ENCODE measurements at regions not wholly inside any gene's neighbourhood (a gene's known extent, or its start where the extent isn't known, plus 50 kb on each side); places are given as distances from the start of the nearest gene placed in this dataset.
"Not testable (repeated sequence)": the region's sequence is repeated elsewhere in the genome, so short reads cannot be mapped to it uniquely, and the experiment has no call there.

GRCh38 chr6:6987749-6988148 is 120.0 kb upstream of the RREB1 start:
- H3K36me3 ChIP-seq, result no peaks in the 10 kb centered on the region
- TF ChIP-seq POLR2A (IDR thresholded peaks at IDR 0.05) (no peak), CTCF (IDR thresholded peaks at IDR 0.05) (no peak)
- no peaks in the 10 kb centered on the region for H3K4me1 ChIP-seq
- H3K4me3 ChIP-seq, result no peak overlapping the region
- WGBS, 2 donors, result 82 to 90% methylated on average over 4 of the region's 4 CpGs
- H3K9me3 ChIP-seq, result no peaks in the 10 kb centered on the region
- H3K27ac ChIP-seq, result no peak overlapping the region
- H3K27me3 ChIP-seq, result no peaks in the 10 kb centered on the region
- intact Hi-C loops (cut with DNase I), result no loop called here
- DNase-seq, result no peak

- H3K4me3 ChIP-seq; H3K27ac ChIP-seq; intact Hi-C loops (cut with DNase I); H3K9me3 ChIP-seq; H3K36me3 ChIP-seq; DNase-seq; H3K27me3 ChIP-seq: not testable (repeated sequence)
- WGBS, 2 donors, result 94 to 96% methylated on average over 4 of the region's 4 CpGs
- peaks cover 0 to 13% (median 3%) of the 10 kb centered on the region in 3 donors for H3K4me1 ChIP-seq
Observed at GRCh38 chr6:6990059-6990458, 117.7 kb upstream of the RREB1 start.

DNA sequence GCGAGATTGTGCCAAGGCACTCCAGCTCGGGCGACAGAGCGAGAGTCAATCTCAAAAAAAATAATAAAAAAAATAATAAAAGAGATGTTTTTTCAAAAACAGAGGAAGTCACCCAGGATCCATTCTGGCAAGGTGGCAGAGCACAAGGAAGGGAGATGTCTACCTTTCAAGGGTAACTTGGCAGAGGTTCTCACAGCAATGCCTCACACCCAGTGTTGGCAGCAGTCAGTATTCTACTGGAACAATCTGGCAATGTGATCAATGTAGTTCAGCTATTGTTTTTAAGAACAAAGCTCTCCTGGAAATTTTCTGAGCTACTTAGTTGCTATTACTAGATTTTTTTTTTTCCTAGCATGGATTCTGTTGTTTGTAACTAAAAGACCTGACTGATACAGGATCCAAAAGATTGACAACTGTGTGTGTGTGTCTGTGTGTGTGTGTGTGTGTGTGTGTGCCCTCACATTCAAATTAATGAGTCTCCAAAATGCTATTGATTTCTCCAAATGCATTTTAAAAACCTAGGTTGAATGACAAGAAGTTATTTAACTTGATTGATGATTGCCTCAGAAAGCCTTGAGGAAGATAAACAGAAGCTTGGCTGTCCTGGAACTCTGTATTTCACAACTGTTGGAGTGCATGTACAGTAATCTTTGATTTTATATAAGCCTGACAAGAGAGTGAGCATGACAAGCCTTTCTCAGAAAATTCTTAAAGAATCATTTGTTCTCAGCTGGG is 114.1 kb upstream of the RREB1 start:
- intact Hi-C loops (cut with DNase I), result no loop called here
- WGBS, 2 donors, result 63 to 77% methylated on average over 4 of the region's 4 CpGs

DNA sequence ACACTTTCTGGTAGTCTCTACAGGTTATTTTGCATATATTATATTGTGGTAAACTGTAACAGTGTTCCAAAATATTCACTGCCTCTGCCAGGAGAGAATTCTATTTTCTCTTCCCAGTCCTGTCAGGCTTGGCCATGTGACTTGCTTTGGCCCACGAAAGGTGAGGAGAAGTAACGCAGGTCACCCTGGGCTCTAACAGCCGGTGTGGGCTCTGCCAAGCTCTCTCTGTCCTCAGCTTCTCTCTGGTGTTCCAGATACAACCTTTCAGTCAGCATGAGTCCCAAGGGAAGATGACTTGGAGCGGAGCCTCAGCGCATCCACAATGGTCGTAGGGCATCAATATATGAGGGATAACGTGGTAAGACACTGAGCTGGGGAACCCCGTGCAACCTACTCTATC is 113.0 kb upstream of the RREB1 start:
- TF ChIP-seq CTCF (IDR thresholded peaks at IDR 0.05), result no peak
- no peak for TF ChIP-seq POLR2A (IDR thresholded peaks at IDR 0.05)
- intact Hi-C loops (cut with DNase I), result no loop called here
- Histone ChIP-seq H3K9me3 (no peaks in the 10 kb centered on the region), H3K4me1 (peaks cover 0 to 19% (median 3%) of the 10 kb centered on the region in 3 donors), H3K27ac (no peak overlapping the region), H3K27me3 (no peaks in the 10 kb centered on the region), H3K4me3 (no peak overlapping the region), H3K36me3 (no peaks in the 10 kb centered on the region)
- no peak for DNase-seq
- WGBS, 2 donors, result 77 to 83% methylated on average over 5 to 8 of the region's 8 CpGs

More for the DNA sequence above, 114.1 kb upstream of the RREB1 start:
- Histone ChIP-seq H3K4me3 (no peak overlapping the region), H3K36me3 (no peaks in the 10 kb centered on the region), H3K27me3 (no peaks in the 10 kb centered on the region), H3K9me3 (no peaks in the 10 kb centered on the region), H3K4me1 (peaks cover 0 to 19% (median 3%) of the 10 kb centered on the region in 3 donors), H3K27ac (peak overlapping the region; percentile 40 to 72 (median 62))
- no peak for TF ChIP-seq POLR2A (IDR thresholded peaks at IDR 0.05)
- no peak for TF ChIP-seq CTCF (IDR thresholded peaks at IDR 0.05)
- DNase-seq, result no peak

- intact Hi-C loops (cut with DNase I), result no loop called here
- no peak overlapping the region for H3K4me3 ChIP-seq
- no peak for DNase-seq
- H3K9me3 ChIP-seq, result no peaks in the 10 kb centered on the region
- no peak overlapping the region for H3K27ac ChIP-seq
- H3K36me3 ChIP-seq, result no peaks in the 10 kb centered on the region
- WGBS, 2 donors, result 71 to 93% methylated on average over 1 of the region's 1 CpG
- H3K4me1 ChIP-seq, result peaks cover 0 to 19% (median 3%) of the 10 kb centered on the region in 3 donors
- TF ChIP-seq CTCF (IDR thresholded peaks at IDR 0.05) (no peak), POLR2A (IDR thresholded peaks at IDR 0.05) (no peak)
- H3K27me3 ChIP-seq, result no peaks in the 10 kb centered on the region
Observed at GRCh38 chr6:6995328-6995727, 112.4 kb upstream of the RREB1 start.

Measured in esophagus squamous epithelium (tissue), 5 donors.